ENCODE measurements at regions not wholly inside any gene's neighbourhood (a gene's known extent, or its start where the extent isn't known, plus 50 kb on each side); places are given as distances from the start of the nearest gene placed in this dataset.

DNA sequence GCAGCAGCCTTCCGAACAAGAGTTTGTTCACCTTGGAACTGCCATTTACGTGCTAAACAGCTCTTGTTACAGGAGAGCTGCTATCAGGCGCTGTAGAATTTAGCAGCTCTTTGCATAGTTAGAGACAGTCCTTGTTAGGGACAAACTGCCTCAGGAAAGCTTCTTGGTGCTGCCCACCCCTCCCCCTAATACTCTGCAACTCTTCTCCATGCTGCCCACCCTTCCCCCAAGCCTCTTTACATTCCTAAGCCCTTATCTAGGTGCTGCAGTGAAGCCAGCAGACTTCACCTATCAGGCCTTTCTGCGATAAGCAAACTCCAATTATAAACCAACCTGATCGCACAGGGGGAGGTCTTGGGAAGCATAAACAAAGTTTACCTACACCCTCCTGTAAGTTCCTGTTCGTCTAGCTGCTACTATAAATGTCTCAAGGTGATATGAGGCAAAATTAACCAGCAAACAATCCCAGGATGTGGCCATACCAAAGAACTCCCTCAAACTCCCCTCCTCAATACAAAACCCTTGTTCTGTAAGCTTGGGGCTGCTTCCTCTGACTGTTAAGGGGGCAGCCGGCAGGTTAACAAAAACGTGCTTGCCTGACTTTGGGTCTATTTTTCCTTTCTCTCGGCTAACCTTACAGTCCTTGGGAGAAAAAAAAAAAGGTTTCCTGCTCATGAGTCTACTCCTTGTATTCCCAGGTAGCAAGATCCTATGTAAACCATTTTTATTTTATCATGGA lies 74.0 kb upstream of the GC start (continued):
- TF ChIP-seq, protein P1, sequence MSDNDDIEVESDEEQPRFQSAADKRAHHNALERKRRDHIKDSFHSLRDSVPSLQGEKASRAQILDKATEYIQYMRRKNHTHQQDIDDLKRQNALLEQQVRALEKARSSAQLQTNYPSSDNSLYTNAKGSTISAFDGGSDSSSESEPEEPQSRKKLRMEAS (IDR thresholded peaks at IDR 0.05) = peak; percentile 42; the same call in 1 of the 2 replicates
- TF ChIP-seq TCF12 (IDR thresholded peaks at IDR 0.05; ENCODE audit: low read depth, low read length) = peak; percentile 70; the same call in 1 of the 2 replicates
- no peak for TF ChIP-seq BACH1 (IDR thresholded peaks at IDR 0.05; ENCODE audit: low read length)
- TF ChIP-seq YY1 (IDR thresholded peaks at IDR 0.05; ENCODE audit: low read depth, low read length) = no peak; the same call in 1 of the 2 replicates
- TF ChIP-seq USF2 (IDR thresholded peaks at IDR 0.05; ENCODE audit: low read length) = no peak
- no peak for TF ChIP-seq GTF2F1 (IDR thresholded peaks at IDR 0.05; ENCODE audit: borderline replicate concordance, low read depth, low read length)
- no peak for TF ChIP-seq ATF3 (IDR thresholded peaks at IDR 0.05; ENCODE audit: insufficient read depth, low read depth, low read length)
- no peak for TF ChIP-seq PHF8 (conservative IDR thresholded peaks at IDR 0.05; ENCODE audit: low read depth, low read length)
- no peak for TF ChIP-seq SUZ12 (IDR thresholded peaks at IDR 0.05; ENCODE audit: low read length)
- peak; percentile 87 for TF ChIP-seq TEAD4 (IDR thresholded peaks at IDR 0.05; ENCODE audit: low read depth, low read length)
- 0 out of 2 replicates have a peak, but pooled peaks have one; percentile 32 for TF ChIP-seq RXRA (IDR thresholded peaks at IDR 0.05; ENCODE audit: insufficient read depth, low read depth, low read length)
- TF ChIP-seq CBX8 (IDR thresholded peaks at IDR 0.05; ENCODE audit: borderline replicate concordance, low read depth, low read length) = no peak
- TF ChIP-seq GABPA (IDR thresholded peaks at IDR 0.05; ENCODE audit: borderline replicate concordance, insufficient read depth, low read length) = no peak
- TF ChIP-seq SIN3A (conservative IDR thresholded peaks at IDR 0.05 in 1 of 2, IDR thresholded peaks at IDR 0.05 in 1 of 2; ENCODE audit: low read depth in 1 of 2, low read length in 2 of 2) = no peak
- TF ChIP-seq, protein P2, sequence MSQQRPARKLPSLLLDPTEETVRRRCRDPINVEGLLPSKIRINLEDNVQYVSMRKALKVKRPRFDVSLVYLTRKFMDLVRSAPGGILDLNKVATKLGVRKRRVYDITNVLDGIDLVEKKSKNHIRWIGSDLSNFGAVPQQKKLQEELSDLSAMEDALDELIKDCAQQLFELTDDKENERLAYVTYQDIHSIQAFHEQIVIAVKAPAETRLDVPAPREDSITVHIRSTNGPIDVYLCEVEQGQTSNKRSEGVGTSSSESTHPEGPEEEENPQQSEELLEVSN (IDR thresholded peaks at IDR 0.05) = no peak
- TF ChIP-seq KDM4A (IDR thresholded peaks at IDR 0.05; ENCODE audit: low read depth, low read length, severe bottlenecking) = no peak
- peak; percentile 99 for TF ChIP-seq ASH2L (IDR thresholded peaks at IDR 0.05; ENCODE audit: low read length)
- TF ChIP-seq RFX5 (IDR thresholded peaks at IDR 0.05; ENCODE audit: borderline replicate concordance, low read depth, low read length) = no peak
